ENCODE measurements at regions not wholly inside any gene's neighbourhood (a gene's known extent, or its start where the extent isn't known, plus 50 kb on each side); places are given as distances from the start of the nearest gene placed in this dataset.
"Not testable (repeated sequence)": the region's sequence is repeated elsewhere in the genome, so short reads cannot be mapped to it uniquely, and the experiment has no call there.

DNA sequence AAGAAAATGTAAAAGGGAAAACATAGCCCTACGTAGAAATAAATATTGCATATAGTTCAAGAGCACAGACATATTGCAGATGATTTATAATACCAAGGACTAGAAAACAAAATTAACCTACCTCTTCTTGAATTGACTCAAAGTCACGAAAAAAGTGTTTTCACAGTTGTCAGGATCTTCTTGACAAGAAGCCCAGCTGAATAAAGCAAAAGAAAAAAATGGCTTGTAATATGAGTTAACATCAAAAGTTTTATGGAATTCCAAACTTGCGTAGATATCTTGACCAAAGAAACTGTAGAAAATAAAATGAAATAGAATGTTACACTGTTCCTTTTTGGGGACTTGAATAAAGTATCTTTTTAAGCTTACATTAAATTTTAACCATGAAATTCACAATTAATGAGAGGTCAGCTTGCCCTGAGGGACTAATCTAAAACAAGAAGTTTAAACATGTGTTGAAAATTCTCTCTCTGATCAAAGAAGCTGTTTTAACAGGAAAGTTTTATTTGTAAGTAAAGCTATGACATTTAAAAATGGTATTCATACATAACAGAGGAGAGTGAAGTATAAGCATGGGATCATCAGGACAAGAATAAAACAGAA is 133.1 kb upstream of the SEMA3C start:
- DNase-seq (ENCODE audit: low read depth): no peak

GRCh38 chr7:81045491-81046030 is 126.7 kb upstream of the SEMA3C start:
- no peak for DNase-seq (ENCODE audit: low read depth)

GRCh38 chr7:81042646-81043045 is 123.8 kb upstream of the SEMA3C start:
- not testable (repeated sequence) for DNase-seq (ENCODE audit: low read depth)

DNA sequence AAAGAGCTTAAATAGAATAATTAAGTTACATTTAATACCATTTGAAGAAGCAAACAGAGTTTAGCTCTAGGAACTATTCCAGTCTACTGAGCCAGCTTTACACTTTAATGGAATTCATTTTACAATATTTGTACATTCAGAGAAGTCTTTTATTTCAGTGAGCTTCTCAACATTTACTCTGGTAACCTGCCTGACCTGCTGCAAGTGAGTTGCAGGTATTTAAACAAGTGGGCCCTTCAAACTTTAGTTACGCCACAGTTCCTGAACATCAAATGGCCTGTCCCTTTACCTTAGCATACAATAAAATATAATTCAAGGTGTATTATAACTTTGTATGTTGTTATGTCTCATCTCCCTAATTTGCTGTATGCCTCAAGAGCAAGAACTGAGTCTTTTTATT is 121.6 kb upstream of the SEMA3C start:
- DNase-seq (ENCODE audit: low read depth): no peak

- DNase-seq (ENCODE audit: low read depth): no peak
Measured at GRCh38 chr7:81036871-81037270, 118.0 kb upstream of the SEMA3C start.

DNA sequence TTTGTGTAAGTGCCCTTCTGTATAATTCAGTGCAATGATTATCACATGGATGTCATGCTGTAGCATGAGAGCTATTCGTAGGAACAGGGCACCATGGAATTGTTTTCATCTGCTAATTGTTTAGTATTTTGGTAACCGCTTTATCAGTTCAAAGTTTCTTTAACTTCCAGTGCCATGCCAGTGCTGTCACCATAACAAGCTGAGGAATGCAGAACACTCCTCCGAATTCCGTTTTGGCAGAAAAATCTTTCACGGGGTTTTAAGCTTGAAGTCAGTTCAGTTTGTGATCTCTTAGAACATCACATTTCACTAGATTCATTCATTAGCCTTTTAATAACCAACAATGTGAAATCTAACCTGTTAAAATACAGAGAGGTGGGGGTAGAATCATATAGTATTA is 117.2 kb upstream of the SEMA3C start:
- no peak for DNase-seq (ENCODE audit: low read depth)

DNA sequence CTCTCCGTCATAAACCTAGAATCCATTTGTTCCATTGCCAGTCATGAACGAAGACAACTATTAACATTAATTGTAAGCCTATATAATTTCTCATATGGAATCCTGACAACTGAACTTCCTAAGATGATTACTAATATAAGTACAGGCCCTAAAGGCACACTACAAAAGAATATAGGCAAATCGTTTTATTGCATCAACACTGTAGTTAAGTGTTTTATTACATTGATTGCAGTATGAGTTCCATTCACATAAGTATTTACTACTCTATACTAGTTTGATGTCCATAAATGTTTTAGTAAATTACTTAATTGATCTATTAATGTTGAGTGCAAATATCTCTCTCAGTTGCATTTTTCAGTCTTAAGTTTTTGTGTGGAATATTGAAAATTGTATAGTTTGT is 113.1 kb upstream of the SEMA3C start:
- no peak for DNase-seq (ENCODE audit: low read depth)

DNA sequence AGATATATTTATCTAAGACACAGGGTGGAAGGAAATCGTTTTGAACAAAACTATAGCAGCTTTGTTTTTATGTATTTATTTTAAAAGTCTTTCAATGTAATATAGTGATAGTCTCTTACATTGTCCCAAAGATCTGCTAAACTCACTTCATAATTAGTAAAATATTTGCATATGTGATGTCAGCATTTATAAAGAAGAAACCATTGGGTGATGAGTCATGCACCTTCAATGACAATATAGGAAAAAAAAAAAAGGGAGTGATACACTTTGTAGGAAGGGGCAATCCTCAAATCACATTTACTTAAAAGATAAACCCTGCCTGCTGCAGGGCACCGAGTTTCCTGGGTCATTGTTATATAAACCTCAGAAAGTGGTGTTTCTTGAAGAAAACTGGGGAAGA is 112.4 kb upstream of the SEMA3C start:
- DNase-seq (ENCODE audit: low read depth): no peak

- no peak for DNase-seq (ENCODE audit: low read depth)
Measured at GRCh38 chr7:81030472-81030871, 111.6 kb upstream of the SEMA3C start.

DNA sequence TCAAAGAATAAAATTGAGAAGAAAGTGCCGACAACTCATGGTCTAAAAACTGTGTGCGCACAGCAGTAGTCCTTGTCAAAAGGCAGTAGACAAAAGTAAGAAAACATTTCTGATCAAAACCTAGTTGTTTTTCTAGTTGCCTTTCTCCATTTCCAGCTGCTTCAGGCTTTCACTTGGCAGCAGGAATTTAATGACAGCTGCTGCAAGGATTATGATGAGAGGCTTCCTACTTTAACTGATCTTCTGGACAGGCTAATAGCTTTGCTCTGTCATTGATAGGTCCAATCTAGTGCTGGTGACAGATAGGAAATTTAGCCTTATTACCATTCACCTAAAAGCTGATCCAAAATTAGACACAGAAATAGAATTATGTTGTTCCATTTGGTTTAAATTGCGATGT is 110.7 kb upstream of the SEMA3C start:
- DNase-seq (ENCODE audit: low read depth): no peak

DNA sequence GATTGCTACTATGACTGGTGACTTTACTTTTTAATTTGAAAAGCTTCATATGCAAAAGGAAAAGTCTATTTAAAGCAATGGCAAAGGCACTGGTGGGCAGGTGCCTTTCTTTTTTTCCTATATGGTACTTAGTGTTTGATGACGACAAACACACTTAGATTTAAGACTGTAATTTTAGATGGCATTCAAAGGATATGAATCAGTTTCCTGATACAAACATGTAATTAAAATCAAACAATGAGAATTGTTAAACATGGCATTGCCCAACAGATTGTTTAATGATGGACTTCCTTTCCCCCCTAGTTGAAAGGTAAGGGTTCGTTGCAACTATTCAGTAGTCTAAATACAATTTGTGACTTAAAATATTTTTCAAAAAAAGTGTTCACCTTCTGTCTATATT is 106.5 kb upstream of the SEMA3C start:
- DNase-seq (ENCODE audit: low read depth): no peak

DNA sequence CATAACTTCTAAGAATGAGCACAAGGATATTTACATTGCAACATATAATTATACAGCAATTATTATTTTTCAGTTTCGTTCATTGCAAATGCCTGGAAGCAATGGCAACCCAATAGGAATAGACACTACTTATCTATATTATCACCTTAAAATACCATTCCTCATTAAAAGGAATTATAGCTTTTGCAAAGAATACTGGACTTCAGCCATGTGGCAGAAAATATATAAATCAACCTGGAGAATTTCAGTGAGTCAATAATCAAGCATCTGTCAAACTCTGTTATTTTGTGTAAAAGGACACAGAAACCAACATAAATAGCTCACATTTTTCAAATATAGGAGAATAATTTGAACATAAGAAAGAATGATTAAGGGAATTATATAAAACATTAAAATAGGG is 96.1 kb upstream of the SEMA3C start:
- DNase-seq (ENCODE audit: low read depth): no peak

- peak; percentile 4 for DNase-seq (ENCODE audit: low read depth)
Measured at GRCh38 chr7:81014266-81014665, 95.4 kb upstream of the SEMA3C start.

- peak; percentile 26 for DNase-seq (ENCODE audit: low read depth)
Measured at GRCh38 chr7:81013083-81013817, 94.4 kb upstream of the SEMA3C start.

DNA sequence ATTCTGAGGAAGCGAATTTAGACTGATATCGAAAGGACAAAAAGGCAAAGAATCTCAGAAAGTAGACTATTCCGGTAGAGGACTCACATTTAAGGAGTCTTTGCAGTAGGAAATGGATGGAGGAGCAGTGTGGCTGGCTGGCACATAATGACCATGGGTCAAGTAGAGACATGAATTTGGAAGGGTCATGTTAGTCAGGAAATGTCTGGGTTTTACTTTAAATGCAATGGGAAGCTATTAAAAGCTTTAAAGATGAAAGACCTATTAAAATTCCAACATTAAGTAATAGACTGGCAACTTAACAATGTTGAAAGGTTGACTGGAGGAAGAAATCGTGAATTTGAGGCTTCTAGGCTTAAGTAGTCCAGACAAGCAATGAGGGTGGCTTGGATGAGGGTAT is 90.0 kb upstream of the SEMA3C start:
- no peak for DNase-seq (ENCODE audit: low read depth)

DNA sequence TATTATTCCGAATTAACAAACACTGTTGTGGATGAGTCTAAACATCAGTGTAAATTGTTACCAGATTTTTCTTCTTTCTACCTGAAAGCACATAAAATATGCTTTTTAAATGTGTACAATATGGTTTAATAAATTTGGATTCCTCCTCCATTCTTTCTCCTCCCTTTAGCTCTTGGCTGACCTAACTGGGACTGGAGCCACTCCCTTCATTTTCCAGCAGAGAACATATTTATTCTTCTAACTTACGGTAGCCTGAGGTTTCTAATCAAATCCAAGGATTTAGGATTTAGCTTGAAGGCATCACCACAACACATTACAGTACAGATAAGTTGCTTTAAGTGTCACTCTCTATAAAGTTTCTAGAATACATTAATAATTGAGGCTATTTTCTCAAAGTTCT is 88.2 kb upstream of the SEMA3C start:
- DNase-seq (ENCODE audit: low read depth): no peak

GRCh38 chr7:81005254-81005653 is 86.4 kb upstream of the SEMA3C start:
- no peak for DNase-seq (ENCODE audit: low read depth)

- DNase-seq (ENCODE audit: low read depth): peak; percentile 61
Measured at GRCh38 chr7:81004098-81004497, 85.2 kb upstream of the SEMA3C start.

DNA sequence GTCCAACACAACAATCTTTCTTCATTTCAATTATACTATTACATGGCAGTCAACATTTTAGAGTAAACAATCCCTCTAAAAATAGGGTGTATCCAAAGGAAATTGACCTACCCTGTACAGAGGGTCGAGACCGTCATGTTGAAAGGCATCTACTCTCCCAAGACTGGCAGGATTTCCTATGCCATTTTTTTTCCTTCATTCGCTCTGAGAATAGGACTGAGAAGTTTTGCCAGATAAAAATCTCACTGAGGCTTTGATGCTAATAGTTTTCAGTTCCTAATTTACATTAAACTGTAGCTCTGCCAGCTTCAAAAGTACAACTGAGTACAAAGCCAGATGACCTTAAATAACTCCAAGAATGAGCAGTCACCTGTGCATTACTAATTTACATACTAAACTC is 84.5 kb upstream of the SEMA3C start:
- DNase-seq (ENCODE audit: low read depth): no peak

DNA sequence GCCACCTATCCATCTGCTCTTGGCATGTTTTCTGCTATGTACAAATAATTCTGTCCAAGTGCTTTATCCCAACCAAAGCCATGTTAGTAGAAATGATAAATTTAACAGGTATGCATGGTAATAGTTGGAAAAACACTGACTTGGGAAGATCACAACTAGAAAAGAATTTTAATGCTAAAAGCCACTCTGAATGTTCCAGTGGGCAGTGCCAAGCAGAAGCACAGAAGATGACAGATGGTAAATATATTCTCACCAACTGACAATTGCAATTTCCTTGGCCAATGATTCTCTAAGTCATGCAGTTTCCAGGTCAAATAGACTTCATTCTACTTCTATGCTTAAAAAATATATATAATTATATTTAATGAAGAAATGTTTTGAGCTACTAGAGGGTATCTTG is 83.6 kb upstream of the SEMA3C start:
- no peak for DNase-seq (ENCODE audit: low read depth)

GRCh38 chr7:80999771-81000170 is 80.9 kb upstream of the SEMA3C start:
- no peak for DNase-seq (ENCODE audit: low read depth)

GRCh38 chr7:80999100-80999499 is 80.2 kb upstream of the SEMA3C start:
- DNase-seq (ENCODE audit: low read depth): no peak

DNA sequence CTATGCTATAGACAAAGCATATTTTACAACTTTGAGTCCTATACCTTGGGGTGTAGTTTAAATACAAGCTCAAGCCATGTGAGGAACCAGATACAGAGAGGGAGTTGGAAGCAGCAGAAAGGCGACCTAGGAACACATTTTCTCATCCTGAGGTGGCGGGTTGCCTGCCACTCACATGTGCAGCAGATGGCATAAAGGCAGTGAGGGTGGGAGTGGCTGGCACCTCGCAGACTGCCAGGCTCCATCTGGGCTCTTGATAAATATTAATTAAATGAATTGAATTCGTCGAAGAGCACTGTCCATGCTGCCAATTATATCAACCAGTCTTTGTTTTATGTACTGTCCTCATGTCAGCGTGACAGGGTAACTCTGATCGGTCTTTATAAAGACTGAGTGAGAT is 79.0 kb upstream of the SEMA3C start:
- no peak for DNase-seq (ENCODE audit: low read depth)

GRCh38 chr7:80996236-80996635 is 77.4 kb upstream of the SEMA3C start:
- DNase-seq (ENCODE audit: low read depth): not testable (repeated sequence)
